IgD-negative memory B cell (primary cell): ENCODE measurements at regions not wholly inside any gene's neighbourhood (a gene's known extent, or its start where the extent isn't known, plus 50 kb on each side); places are given as distances from the start of the nearest gene placed in this dataset.
A peak's percentile ranks its signal among the peaks of the same experiment; 100 is the strongest.

Experiments
- H3K27ac Mint-ChIP-seq, 3 donors: one replicate each; pipeline ENCODE4 v1.8.0; 2020 to 2022; ENCODE audit warnings: mild to moderate bottlenecking in 3 of 3, mixed read lengths in 3 of 3, moderate library complexity in 1 of 3
- H3K27me3 Mint-ChIP-seq: one replicate; pipeline ENCODE4 v1.8.0; 2021; ENCODE audit warnings: mixed read lengths
- H3K36me3 Mint-ChIP-seq: one replicate; pipeline ENCODE4 v1.8.0; 2020; ENCODE audit warnings: mild to moderate bottlenecking, mixed read lengths
- H3K4me1 Mint-ChIP-seq, 3 donors: one replicate each; pipeline ENCODE4 v1.8.0; 2020 to 2022; ENCODE audit warnings: mixed read lengths in 3 of 3, mild to moderate bottlenecking in 1 of 3
- H3K4me3 Mint-ChIP-seq, 4 donors: one replicate each; pipeline ENCODE4 v1.8.0; 2020 to 2022; ENCODE audit warnings: mild to moderate bottlenecking in 4 of 4, mixed read lengths in 4 of 4, moderate library complexity in 3 of 4
- H3K9me3 Mint-ChIP-seq, 3 donors: one replicate each; pipeline ENCODE4 v1.8.0; 2020 to 2021; ENCODE audit warnings: mixed read lengths in 3 of 3, mild to moderate bottlenecking in 1 of 3

DNA sequence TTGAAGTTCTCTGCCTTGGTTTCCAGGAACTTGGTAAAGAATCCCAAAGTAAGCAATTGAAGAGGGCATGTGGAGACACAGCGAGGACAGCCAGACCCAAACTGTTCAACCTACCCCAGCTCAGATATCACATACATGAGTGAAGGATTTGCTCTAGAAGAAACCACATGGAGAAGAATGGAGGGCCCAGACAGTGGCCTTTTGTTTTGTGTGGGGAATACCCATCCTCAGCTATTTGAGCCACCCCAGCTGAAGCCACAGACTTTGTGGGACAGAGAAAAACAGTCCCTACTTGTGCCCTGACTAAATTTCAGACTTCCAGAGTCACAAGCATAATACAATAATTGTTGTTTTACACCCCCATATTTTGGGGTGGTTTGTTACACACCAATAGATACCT lies 387.1 kb downstream of the ZSWIM6 start:
- Mint-ChIP-seq H3K36me3 (no peaks in the 10 kb centered on the region), H3K4me1 (no peaks in the 10 kb centered on the region), H3K4me3 (no peak overlapping the region), H3K27ac (no peak overlapping the region), H3K27me3 (peaks cover 5% of the 10 kb centered on the region), H3K9me3 (peaks cover 0 to 9% (median 4%) of the 10 kb centered on the region in 3 donors)

GRCh38 chr5:61720829-61721228 lies 388.8 kb downstream of the ZSWIM6 start:
- Mint-ChIP-seq H3K36me3 (no peaks in the 10 kb centered on the region), H3K27me3 (peaks cover 7% of the 10 kb centered on the region), H3K9me3 (peaks cover 0 to 9% (median 4%) of the 10 kb centered on the region in 3 donors), H3K4me3 (peak overlapping the region in 1 of 4 donors; percentile 2), H3K27ac (no peak overlapping the region), H3K4me1 (no peaks in the 10 kb centered on the region)

- Mint-ChIP-seq H3K27me3 (peaks cover 3% of the 10 kb centered on the region), H3K27ac (no peak overlapping the region), H3K4me3 (no peak overlapping the region), H3K36me3 (no peaks in the 10 kb centered on the region), H3K9me3 (peaks cover 0 to 9% (median 4%) of the 10 kb centered on the region in 3 donors), H3K4me1 (no peaks in the 10 kb centered on the region)
Observed at GRCh38 chr5:61724102-61724501, 392.0 kb downstream of the ZSWIM6 start.

GRCh38 chr5:61728287-61728686 lies 396.2 kb downstream of the ZSWIM6 start:
- Mint-ChIP-seq H3K4me3 (no peak overlapping the region), H3K9me3 (peaks cover 0 to 6% (median 0%) of the 10 kb centered on the region in 3 donors), H3K36me3 (no peaks in the 10 kb centered on the region), H3K27me3 (peaks cover 5% of the 10 kb centered on the region), H3K4me1 (no peaks in the 10 kb centered on the region), H3K27ac (no peak overlapping the region)

GRCh38 chr5:61730866-61731265 lies 398.8 kb downstream of the ZSWIM6 start:
- no peak overlapping the region for H3K4me3 Mint-ChIP-seq
- H3K36me3 Mint-ChIP-seq, result no peaks in the 10 kb centered on the region
- H3K9me3 Mint-ChIP-seq, result peaks cover 0 to 2% (median 0%) of the 10 kb centered on the region in 3 donors
- no peak overlapping the region for H3K27ac Mint-ChIP-seq
- no peaks in the 10 kb centered on the region for H3K4me1 Mint-ChIP-seq
- peaks cover 2% of the 10 kb centered on the region for H3K27me3 Mint-ChIP-seq

DNA sequence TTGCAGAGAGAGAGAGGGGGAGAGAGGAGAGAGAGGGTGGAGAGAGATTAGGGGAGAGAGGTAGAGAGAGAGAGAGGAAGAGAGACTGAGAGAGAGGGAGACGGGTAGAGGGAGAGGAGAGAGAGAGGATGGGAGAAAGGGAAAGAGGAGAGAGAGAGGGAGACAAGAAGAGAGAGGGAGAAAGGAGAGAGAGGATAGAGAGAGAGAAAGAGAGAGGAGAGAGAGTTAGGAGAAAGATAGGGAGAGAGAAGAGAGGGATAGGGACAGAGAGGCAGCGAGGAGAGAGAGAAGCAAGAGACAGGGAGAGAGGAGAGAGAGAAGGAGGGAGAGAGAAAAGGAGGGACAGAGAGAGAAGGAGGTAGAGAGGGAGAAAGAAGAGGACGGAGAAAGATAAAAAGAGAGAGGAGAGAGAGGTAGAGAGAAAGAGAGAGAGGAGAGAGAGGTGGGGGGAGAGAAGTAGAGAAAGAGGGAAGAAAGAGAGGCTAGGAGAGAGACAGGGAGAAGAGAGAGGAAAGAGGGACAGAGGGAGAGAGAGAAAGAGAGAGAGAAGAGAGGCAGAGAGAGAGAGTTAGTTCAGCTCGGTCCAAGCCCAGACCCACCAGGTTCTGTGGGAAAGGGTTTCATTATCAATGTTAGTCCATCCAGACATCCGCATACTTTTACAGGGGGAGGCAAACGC lies 399.3 kb downstream of the ZSWIM6 start:
- H3K27ac Mint-ChIP-seq, result no peak overlapping the region
- peaks cover 2% of the 10 kb centered on the region for H3K27me3 Mint-ChIP-seq
- no peaks in the 10 kb centered on the region for H3K4me1 Mint-ChIP-seq
- no peaks in the 10 kb centered on the region for H3K36me3 Mint-ChIP-seq
- H3K9me3 Mint-ChIP-seq, result peaks cover 0 to 2% (median 0%) of the 10 kb centered on the region in 3 donors
- no peak overlapping the region for H3K4me3 Mint-ChIP-seq

DNA sequence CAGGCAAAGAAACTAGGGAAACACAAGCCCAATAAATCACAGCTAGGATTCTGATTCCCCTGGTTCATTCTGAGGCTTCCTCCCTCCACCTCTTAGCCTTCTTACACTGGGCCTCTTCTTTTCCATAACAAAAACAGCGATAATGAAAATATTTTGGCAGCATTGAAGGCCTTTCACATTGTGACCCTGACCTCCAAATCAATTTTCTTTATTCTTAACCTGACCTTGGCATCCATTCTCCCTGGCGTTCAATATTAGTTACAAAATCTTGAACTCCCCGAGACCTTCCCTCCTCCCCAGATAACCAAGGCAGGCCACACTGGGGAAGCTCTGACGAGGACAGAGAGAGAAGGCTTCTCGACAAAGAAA lies 399.9 kb downstream of the ZSWIM6 start:
- Mint-ChIP-seq H3K27ac (no peak overlapping the region), H3K4me1 (no peaks in the 10 kb centered on the region), H3K36me3 (no peaks in the 10 kb centered on the region)

DNA sequence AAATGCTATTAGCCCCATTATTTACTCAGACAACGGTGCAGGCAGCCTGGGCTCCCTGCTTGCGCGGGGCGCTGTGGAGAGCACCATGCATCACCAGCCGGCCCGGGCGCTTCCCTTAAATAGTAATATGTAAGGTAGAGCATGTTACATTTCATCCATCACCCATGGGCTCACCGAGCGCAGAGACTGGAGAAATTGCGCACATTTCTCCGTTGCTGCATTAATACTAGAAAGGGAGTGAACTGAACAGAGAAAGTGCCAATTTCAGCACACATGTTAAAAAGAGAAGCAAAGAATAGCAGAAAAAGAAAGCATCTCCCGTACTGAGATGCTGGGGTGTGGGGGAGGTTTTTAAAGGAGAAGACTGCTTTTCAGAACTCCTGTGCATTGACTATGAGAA lies 400.3 kb downstream of the ZSWIM6 start:
- Mint-ChIP-seq H3K4me3 (no peak overlapping the region), H3K36me3 (no peaks in the 10 kb centered on the region), H3K9me3 (peaks cover 0 to 2% (median 0%) of the 10 kb centered on the region in 3 donors), H3K4me1 (no peaks in the 10 kb centered on the region), H3K27ac (no peak overlapping the region), H3K27me3 (peaks cover 2% of the 10 kb centered on the region)

More for the DNA sequence above, 399.9 kb downstream of the ZSWIM6 start:
- no peak overlapping the region for H3K4me3 Mint-ChIP-seq
- peaks cover 0 to 2% (median 0%) of the 10 kb centered on the region in 3 donors for H3K9me3 Mint-ChIP-seq
- H3K27me3 Mint-ChIP-seq, result peaks cover 2% of the 10 kb centered on the region

DNA sequence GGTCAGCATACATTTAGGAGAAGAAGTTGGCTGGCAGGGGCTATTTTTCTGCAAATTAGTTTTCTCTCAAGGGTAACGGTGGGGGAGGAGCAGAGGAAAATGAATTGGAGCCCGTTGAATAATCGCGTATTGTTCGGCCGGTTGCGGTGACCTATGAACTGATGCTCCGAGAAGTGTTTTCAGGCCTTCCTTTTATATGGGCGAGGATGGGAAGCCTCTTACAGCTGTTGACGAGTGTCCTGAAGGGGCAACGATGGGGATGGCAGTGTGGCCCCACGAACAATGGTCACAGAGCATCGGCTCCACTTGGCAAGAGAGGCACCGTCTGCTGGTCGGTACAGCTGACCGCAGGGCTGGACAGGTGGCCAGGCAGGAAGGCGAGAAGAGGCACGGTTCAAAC lies 400.7 kb downstream of the ZSWIM6 start:
- H3K4me3 Mint-ChIP-seq, result no peak overlapping the region
- no peaks in the 10 kb centered on the region for H3K4me1 Mint-ChIP-seq
- H3K36me3 Mint-ChIP-seq, result no peaks in the 10 kb centered on the region
- H3K27me3 Mint-ChIP-seq, result peaks cover 2% of the 10 kb centered on the region
- peaks cover 0 to 2% (median 0%) of the 10 kb centered on the region in 3 donors for H3K9me3 Mint-ChIP-seq
- no peak overlapping the region for H3K27ac Mint-ChIP-seq

GRCh38 chr5:61734001-61734400 lies 401.9 kb downstream of the ZSWIM6 start:
- H3K27ac Mint-ChIP-seq, result no peak overlapping the region
- H3K36me3 Mint-ChIP-seq, result no peaks in the 10 kb centered on the region
- H3K9me3 Mint-ChIP-seq, result peaks cover 0 to 2% (median 0%) of the 10 kb centered on the region in 3 donors
- no peaks in the 10 kb centered on the region for H3K4me1 Mint-ChIP-seq
- peaks cover 3% of the 10 kb centered on the region for H3K27me3 Mint-ChIP-seq
- H3K4me3 Mint-ChIP-seq, result no peak overlapping the region

GRCh38 chr5:61734966-61735365 lies 402.9 kb downstream of the ZSWIM6 start:
- Mint-ChIP-seq H3K4me1 (no peaks in the 10 kb centered on the region), H3K9me3 (peaks cover 0 to 2% (median 0%) of the 10 kb centered on the region in 3 donors), H3K27ac (no peak overlapping the region), H3K27me3 (peaks cover 2% of the 10 kb centered on the region), H3K36me3 (no peaks in the 10 kb centered on the region), H3K4me3 (no peak overlapping the region)

- Mint-ChIP-seq H3K4me3 (no peak overlapping the region), H3K36me3 (no peaks in the 10 kb centered on the region), H3K9me3 (peaks cover 0 to 2% (median 0%) of the 10 kb centered on the region in 3 donors), H3K27ac (no peak overlapping the region), H3K4me1 (no peaks in the 10 kb centered on the region), H3K27me3 (peaks cover 2% of the 10 kb centered on the region)
Observed at GRCh38 chr5:61735531-61735930, 403.5 kb downstream of the ZSWIM6 start.

DNA sequence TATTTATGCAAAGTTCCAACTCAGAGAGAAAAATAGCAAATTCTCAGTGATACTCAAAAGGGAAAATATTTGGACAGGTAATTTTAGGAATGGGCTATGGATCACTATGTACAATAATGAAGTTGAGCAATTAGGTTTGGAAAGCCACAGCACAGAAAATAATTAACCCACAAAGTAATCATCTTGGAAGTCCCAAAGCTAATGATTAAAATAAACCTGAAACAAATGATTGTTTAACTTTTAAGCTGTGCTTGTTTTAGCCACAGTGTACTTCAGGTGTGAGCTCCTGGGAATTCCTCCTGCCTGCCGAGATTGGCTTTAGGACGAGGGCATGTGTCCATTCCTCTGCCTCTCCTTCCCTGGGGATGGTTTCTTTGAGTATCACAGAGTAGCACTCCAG lies 403.9 kb downstream of the ZSWIM6 start:
- H3K9me3 Mint-ChIP-seq, result peaks cover 0 to 2% (median 0%) of the 10 kb centered on the region in 3 donors
- peaks cover 2% of the 10 kb centered on the region for H3K27me3 Mint-ChIP-seq
- H3K36me3 Mint-ChIP-seq, result no peaks in the 10 kb centered on the region
- no peak overlapping the region for H3K4me3 Mint-ChIP-seq
- H3K27ac Mint-ChIP-seq, result no peak overlapping the region
- no peaks in the 10 kb centered on the region for H3K4me1 Mint-ChIP-seq

GRCh38 chr5:61737301-61737963 lies 405.4 kb downstream of the ZSWIM6 start:
- Mint-ChIP-seq H3K4me3 (no peak overlapping the region), H3K9me3 (no peaks in the 10 kb centered on the region), H3K27me3 (peaks cover 2% of the 10 kb centered on the region), H3K27ac (no peak overlapping the region), H3K36me3 (no peaks in the 10 kb centered on the region), H3K4me1 (no peaks in the 10 kb centered on the region)

- Mint-ChIP-seq H3K9me3 (no peaks in the 10 kb centered on the region), H3K27ac (no peak overlapping the region), H3K4me3 (no peak overlapping the region)
Observed at GRCh38 chr5:61737964-61738340, 405.9 kb downstream of the ZSWIM6 start.

DNA sequence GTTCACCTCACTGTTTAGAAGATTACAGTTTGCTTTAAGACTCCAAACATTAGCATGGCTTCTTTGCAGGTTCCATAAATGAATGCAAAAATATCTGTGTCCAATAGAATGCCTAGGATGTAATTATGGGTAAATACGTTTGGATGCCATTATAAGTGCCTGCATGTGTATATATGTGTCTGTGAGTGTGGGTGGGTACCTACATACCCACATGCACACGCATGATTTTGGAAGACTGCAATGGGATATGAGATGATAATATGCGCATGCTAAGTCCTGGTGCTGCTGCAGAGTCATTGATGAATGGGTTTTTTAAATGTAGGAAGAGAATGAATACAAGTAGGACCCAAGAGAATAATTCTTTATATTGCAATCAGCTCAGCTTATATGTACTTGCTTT lies 406.4 kb downstream of the ZSWIM6 start:
- H3K4me3 Mint-ChIP-seq, result no peak overlapping the region
- no peaks in the 10 kb centered on the region for H3K36me3 Mint-ChIP-seq
- no peak overlapping the region for H3K27ac Mint-ChIP-seq
- peaks cover 2% of the 10 kb centered on the region for H3K27me3 Mint-ChIP-seq
- no peaks in the 10 kb centered on the region for H3K4me1 Mint-ChIP-seq
- no peaks in the 10 kb centered on the region for H3K9me3 Mint-ChIP-seq

More at GRCh38 chr5:61737964-61738340, 405.9 kb downstream of the ZSWIM6 start:
- Mint-ChIP-seq H3K36me3 (no peaks in the 10 kb centered on the region), H3K4me1 (no peaks in the 10 kb centered on the region), H3K27me3 (peaks cover 2% of the 10 kb centered on the region)
